Vagina (tissue), 2 donors: ENCODE measurements at regions not wholly inside any gene's neighbourhood (a gene's known extent, or its start where the extent isn't known, plus 50 kb on each side); places are given as distances from the start of the nearest gene placed in this dataset.

Experiments
- DNase-seq, 2 donors: peaks; one replicate each; pipeline ENCODE4 v3.0.0-alpha.2; 2017; ENCODE audit errors: extremely low spot score in 2 of 2
- H3K27ac ChIP-seq: fragments of 200-600 bp; sonication (generic); one replicate; pipeline ENCODE4 v1.5.1; 2019
- H3K27me3 ChIP-seq: fragments of 200-600 bp; sonication (generic); one replicate; pipeline ENCODE4 v1.5.1; 2019
- H3K36me3 ChIP-seq, 2 donors: fragments of 200-600 bp; sonication (generic); one replicate each; pipeline ENCODE4 v1.5.1; 2017 to 2019
- H3K4me1 ChIP-seq: fragments of 200-600 bp; sonication (generic); one replicate; pipeline ENCODE4 v1.5.1; 2019
- H3K4me3 ChIP-seq, 2 donors: fragments of 200-600 bp; sonication (generic); 1 replicate in 1 of 2; 2 replicates in 1 of 2; pipeline ENCODE4 v1.5.1; 2016 to 2019
- H3K9me3 ChIP-seq: fragments of 200-600 bp; sonication (generic); one replicate; pipeline ENCODE4 v1.5.1; 2019
- POLR2A ChIP-seq, 2 donors: fragments of 450-650 bp; IDR thresholded peaks; one replicate each; pipeline ENCODE4 v1.6.1; 2017; ENCODE audit warnings: antibody characterized with exemption in 2 of 2, mild to moderate bottlenecking in 2 of 2, moderate library complexity in 2 of 2
- POLR2AphosphoS5 ChIP-seq, 2 donors: sonication (generic); formaldehyde crosslinking; IDR thresholded peaks; one replicate each; pipeline ENCODE4 v1.9.0; 2017; ENCODE audit warnings: antibody characterized with exemption in 2 of 2, mild to moderate bottlenecking in 2 of 2, low read depth in 1 of 2; ENCODE audit not compliant: insufficient read depth in 1 of 2
- intact Hi-C: fragments of 100-400 bp; cut with DNase I; formaldehyde crosslinking; loops from one replicate; pipeline ENCODE4 v1.15.1; 2023
- TF ChIP-seq, protein P1 (sequence below), 3 experiments: fragments of 450-650 bp in 2 of 3; fragments of 200-600 bp in 1 of 3; sonication (generic) in 1 of 3; IDR thresholded peaks; one replicate each; pipeline ENCODE4 v1.5.1; 2017 to 2019; ENCODE audit warnings: antibody characterized with exemption in 3 of 3, mild to moderate bottlenecking in 2 of 3, moderate library complexity in 2 of 3

DNA sequence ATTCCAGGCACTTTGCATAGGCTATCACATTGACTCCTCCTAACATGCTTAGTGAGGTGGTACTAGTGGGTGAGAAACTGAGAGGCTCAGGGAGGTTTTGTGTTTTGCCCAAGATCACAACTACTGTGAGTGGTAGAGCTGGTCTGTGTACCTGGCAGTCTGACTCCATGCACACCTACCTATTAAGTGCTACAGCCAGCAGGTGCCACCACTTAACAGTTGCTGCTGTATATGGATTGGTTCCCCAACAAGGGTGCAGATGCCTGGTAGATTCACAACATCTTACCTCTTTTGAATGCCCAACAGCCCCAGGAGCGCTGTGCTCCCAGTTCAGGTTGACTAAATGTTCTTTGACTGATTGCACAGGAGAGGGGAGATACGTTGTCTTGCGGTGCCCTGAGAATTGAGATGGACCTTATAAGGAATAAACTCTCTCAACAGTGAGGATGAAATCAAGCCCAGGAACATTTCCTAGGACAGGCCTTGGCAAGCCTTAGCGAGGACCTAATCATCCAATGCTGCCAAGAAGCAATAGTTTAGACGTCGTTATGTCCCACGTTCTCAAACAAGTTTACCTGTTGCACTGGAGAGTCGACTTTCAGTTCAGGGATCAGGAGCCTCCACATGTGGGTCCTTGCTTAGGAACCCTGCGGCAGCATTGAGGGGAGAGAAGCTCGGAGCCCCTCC is 78.9 kb upstream of the F3 start:
- Histone ChIP-seq H3K27ac (no peak overlapping the region), H3K4me1 (peaks cover 9% of the 10 kb centered on the region), H3K4me3 (no peak overlapping the region), H3K27me3 (no peaks in the 10 kb centered on the region), H3K9me3 (no peaks in the 10 kb centered on the region), H3K36me3 (no peaks in the 10 kb centered on the region)
- no peak for DNase-seq
- intact Hi-C loops, result no loop called here
- TF ChIP-seq POLR2A (IDR thresholded peaks at IDR 0.05), result no peak
- TF ChIP-seq, protein P1, sequence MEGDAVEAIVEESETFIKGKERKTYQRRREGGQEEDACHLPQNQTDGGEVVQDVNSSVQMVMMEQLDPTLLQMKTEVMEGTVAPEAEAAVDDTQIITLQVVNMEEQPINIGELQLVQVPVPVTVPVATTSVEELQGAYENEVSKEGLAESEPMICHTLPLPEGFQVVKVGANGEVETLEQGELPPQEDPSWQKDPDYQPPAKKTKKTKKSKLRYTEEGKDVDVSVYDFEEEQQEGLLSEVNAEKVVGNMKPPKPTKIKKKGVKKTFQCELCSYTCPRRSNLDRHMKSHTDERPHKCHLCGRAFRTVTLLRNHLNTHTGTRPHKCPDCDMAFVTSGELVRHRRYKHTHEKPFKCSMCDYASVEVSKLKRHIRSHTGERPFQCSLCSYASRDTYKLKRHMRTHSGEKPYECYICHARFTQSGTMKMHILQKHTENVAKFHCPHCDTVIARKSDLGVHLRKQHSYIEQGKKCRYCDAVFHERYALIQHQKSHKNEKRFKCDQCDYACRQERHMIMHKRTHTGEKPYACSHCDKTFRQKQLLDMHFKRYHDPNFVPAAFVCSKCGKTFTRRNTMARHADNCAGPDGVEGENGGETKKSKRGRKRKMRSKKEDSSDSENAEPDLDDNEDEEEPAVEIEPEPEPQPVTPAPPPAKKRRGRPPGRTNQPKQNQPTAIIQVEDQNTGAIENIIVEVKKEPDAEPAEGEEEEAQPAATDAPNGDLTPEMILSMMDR (IDR thresholded peaks at IDR 0.05), result no peak
- no peak for TF ChIP-seq POLR2AphosphoS5 (IDR thresholded peaks at IDR 0.05; ENCODE audit: insufficient read depth in 1 of 2, low read depth in 1 of 2)

- no peak overlapping the region for H3K27ac ChIP-seq
Measured at GRCh38 chr1:94619731-94620130, 78.2 kb upstream of the F3 start.

GRCh38 chr1:94617957-94618739 is 76.6 kb upstream of the F3 start:
- DNase-seq, result no peak
- no peaks in the 10 kb centered on the region for H3K9me3 ChIP-seq
- H3K27me3 ChIP-seq, result no peaks in the 10 kb centered on the region
- no peak overlapping the region for H3K4me3 ChIP-seq
- TF ChIP-seq, protein P1 (IDR thresholded peaks at IDR 0.05), result no peak
- TF ChIP-seq POLR2A (IDR thresholded peaks at IDR 0.05), result no peak
- H3K36me3 ChIP-seq, result no peaks in the 10 kb centered on the region
- peaks cover 9% of the 10 kb centered on the region for H3K4me1 ChIP-seq
- intact Hi-C loops, result no loop called here
- H3K27ac ChIP-seq, result no peak overlapping the region

More at GRCh38 chr1:94619731-94620130, 78.2 kb upstream of the F3 start:
- H3K9me3 ChIP-seq, result no peaks in the 10 kb centered on the region
- peaks cover 9% of the 10 kb centered on the region for H3K4me1 ChIP-seq
- TF ChIP-seq POLR2AphosphoS5 (IDR thresholded peaks at IDR 0.05; ENCODE audit: insufficient read depth in 1 of 2, low read depth in 1 of 2) (no peak), POLR2A (IDR thresholded peaks at IDR 0.05) (no peak)
- TF ChIP-seq, protein P1 (IDR thresholded peaks at IDR 0.05), result no peak
- no peaks in the 10 kb centered on the region for H3K27me3 ChIP-seq
- no peak for DNase-seq
- no peak overlapping the region for H3K4me3 ChIP-seq
- H3K36me3 ChIP-seq, result no peaks in the 10 kb centered on the region
- intact Hi-C loops, result no loop called here

GRCh38 chr1:94617134-94617805 is 75.7 kb upstream of the F3 start:
- Histone ChIP-seq H3K4me1 (peaks cover 9% of the 10 kb centered on the region), H3K27me3 (no peaks in the 10 kb centered on the region), H3K4me3 (no peak overlapping the region), H3K9me3 (no peaks in the 10 kb centered on the region), H3K36me3 (no peaks in the 10 kb centered on the region), H3K27ac (no peak overlapping the region)
- no peak for DNase-seq
- intact Hi-C loops, result no loop called here
- TF ChIP-seq POLR2AphosphoS5 (IDR thresholded peaks at IDR 0.05; ENCODE audit: insufficient read depth in 1 of 2, low read depth in 1 of 2) (no peak), POLR2A (IDR thresholded peaks at IDR 0.05) (no peak)
- TF ChIP-seq, protein P1 (IDR thresholded peaks at IDR 0.05), result no peak
